Subcutaneous abdominal adipose tissue (tissue), 5 donors: ENCODE measurements at regions not wholly inside any gene's neighbourhood (a gene's known extent, or its start where the extent isn't known, plus 50 kb on each side); places are given as distances from the start of the nearest gene placed in this dataset.

Experiments
- H3K27ac ChIP-seq: one replicate; pipeline ENCODE4 v1.7.0; 2013; ENCODE audit warnings: low read depth, mild to moderate bottlenecking, inconsistent platforms, low read length, moderate library complexity
- H3K27me3 ChIP-seq, 5 donors: one replicate each; pipeline ENCODE4 v1.7.0; 2013; ENCODE audit warnings: low read length in 5 of 5, inconsistent platforms in 1 of 5; ENCODE audit not compliant: control insufficient read depth in 5 of 5, insufficient read depth in 4 of 5
- H3K36me3 ChIP-seq, 5 donors: one replicate each; pipeline ENCODE4 v1.7.0; 2013; ENCODE audit warnings: low read length in 5 of 5; ENCODE audit not compliant: control insufficient read depth in 5 of 5, insufficient read depth in 5 of 5
- H3K4me1 ChIP-seq, 5 donors: one replicate each; pipeline ENCODE4 v1.7.0; 2013; ENCODE audit warnings: low read length in 5 of 5, mild to moderate bottlenecking in 3 of 5, moderate library complexity in 1 of 5; ENCODE audit not compliant: control insufficient read depth in 5 of 5, insufficient read depth in 5 of 5
- H3K4me3 ChIP-seq, 5 donors: one replicate each; pipeline ENCODE4 v1.7.0; 2013; ENCODE audit warnings: low read length in 5 of 5, low read depth in 1 of 5
- H3K9ac ChIP-seq, 5 donors: one replicate each; pipeline ENCODE4 v1.7.0; 2013; ENCODE audit warnings: low read length in 5 of 5, mild to moderate bottlenecking in 4 of 5, moderate library complexity in 3 of 5
- H3K9me3 ChIP-seq, 5 donors: one replicate each; pipeline ENCODE4 v1.7.0; 2013; ENCODE audit warnings: low read length in 5 of 5; ENCODE audit not compliant: control insufficient read depth in 5 of 5
- donor health status: healthy.
- donor health status: healthy.
- donor health status: healthy.
- donor health status: healthy.
- donor health status: healthy.

DNA sequence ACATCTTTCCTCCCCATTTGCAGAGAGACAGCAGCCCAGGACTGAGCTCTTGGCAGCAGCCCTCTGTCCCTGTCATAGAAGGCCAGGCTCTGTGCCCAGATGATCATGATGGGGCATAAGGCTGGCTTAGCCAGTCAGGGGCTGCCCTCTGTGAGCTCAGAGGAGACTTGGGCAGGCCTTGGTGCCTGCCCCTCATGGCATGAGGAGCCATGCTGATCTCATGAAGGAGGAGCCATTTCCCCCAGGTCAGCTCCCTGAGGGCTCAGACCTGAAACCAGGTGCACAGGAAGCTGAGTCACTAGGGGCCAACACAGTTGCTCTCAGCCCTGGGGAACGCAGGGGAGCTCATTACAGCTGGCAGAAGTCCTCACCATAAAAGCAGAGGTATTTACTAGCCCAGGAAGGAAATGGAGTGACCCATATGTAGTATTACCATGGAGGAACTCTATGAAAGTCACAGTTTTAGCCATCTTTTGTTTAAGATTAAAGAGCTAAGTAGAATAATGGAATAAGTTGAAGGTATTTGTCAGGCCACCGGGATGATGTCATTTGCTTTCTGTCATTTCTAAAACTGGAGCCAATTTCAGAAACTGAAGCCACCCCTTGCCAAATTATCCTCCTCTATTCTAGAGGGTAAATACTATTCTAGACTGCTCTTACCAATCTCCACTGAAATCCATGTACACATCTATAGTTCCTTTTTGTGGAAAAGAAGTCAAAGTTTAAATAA, 362.4 kb upstream of the ZNF32 start:
- H3K9ac ChIP-seq = no peak overlapping the region
- peaks cover 5 to 62% (median 44%) of the 10 kb centered on the region in 5 donors for H3K4me1 ChIP-seq
- H3K27ac ChIP-seq = no peak overlapping the region
- no peaks in the 10 kb centered on the region for H3K36me3 ChIP-seq
- no peaks in the 10 kb centered on the region for H3K27me3 ChIP-seq
- H3K9me3 ChIP-seq = no peaks in the 10 kb centered on the region
- H3K4me3 ChIP-seq = no peak overlapping the region

DNA sequence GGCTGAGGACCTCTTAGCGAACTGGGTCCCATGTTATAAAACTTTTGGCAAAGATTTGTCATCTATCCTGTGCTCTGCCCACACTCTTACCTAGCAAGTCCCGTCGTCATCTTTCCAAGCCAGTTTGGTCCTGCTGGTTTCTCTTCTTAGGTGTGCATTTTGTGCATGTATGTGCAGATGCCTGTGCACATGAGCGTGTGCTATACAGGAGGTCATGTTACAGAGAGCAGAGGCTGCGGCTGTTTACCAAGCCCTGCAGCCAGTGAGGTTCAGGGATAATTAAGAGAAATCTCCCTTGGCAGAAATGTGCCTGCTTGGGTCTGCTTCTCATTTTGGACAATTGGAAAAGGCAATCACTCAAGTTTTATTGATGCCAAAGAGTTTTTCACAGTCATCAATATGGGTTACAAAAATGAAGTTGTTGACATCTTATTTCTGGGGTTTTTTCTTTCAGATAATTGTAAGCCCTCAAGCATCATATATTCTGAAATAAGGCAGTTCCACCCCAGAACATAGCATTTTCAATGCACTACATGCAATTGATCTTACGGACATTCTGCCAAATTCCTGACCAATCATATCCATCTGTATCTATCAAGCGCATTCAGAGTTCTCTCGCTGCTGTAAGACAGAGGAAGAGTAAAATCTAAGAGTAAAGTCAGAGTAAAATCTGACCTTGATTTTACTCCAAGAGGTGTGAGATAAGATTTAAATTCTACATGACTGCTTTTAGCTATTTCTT, 361.4 kb upstream of the ZNF32 start:
- Histone ChIP-seq H3K36me3 (no peaks in the 10 kb centered on the region), H3K9me3 (no peaks in the 10 kb centered on the region), H3K27me3 (no peaks in the 10 kb centered on the region), H3K9ac (no peak overlapping the region), H3K27ac (no peak overlapping the region), H3K4me3 (no peak overlapping the region), H3K4me1 (peaks cover 3 to 52% (median 35%) of the 10 kb centered on the region in 5 donors)

DNA sequence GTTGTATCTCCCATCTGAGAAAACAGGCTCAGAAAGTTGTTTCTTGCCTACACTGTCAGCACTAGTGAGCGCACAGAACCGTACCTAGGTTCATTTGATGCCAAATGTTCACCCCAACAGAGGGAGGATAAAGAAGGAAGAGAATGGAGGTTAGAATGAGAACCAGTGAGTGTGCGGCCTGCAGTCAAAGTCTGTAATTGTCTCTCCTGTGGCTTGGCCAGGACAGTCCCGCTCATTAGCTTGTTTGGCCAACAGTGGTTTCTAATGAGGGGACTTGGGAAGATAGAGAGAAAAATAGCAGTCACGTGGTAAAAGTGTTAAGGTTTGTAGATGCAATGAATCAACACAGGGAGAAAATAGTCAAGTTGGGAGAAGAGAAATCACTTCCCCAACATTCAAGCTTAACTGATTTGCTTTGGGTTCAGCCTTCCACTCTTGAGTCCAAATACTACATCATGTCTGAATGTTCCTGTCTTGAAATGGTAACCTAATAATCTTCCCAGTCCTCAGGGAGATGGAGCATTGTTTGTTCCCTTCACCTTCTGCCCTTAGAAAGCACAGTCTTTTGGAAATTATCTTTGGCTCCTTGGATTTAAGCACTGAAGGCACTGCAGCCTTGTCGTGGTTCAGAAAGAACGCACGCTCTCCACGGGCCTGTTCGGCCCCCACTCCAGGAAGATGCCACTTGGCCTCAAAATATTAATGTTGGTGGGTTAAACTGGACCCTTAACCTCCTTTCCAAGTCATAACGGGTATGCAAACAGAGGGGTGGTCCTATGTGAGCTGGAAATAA, 360.4 kb upstream of the ZNF32 start:
- H3K4me3 ChIP-seq = no peak overlapping the region
- H3K9me3 ChIP-seq = no peaks in the 10 kb centered on the region
- H3K36me3 ChIP-seq = no peaks in the 10 kb centered on the region
- H3K4me1 ChIP-seq = peaks cover 3 to 48% (median 29%) of the 10 kb centered on the region in 5 donors
- no peaks in the 10 kb centered on the region for H3K27me3 ChIP-seq
- peak overlapping the region; percentile 51 for H3K27ac ChIP-seq
- no peak overlapping the region for H3K9ac ChIP-seq

DNA sequence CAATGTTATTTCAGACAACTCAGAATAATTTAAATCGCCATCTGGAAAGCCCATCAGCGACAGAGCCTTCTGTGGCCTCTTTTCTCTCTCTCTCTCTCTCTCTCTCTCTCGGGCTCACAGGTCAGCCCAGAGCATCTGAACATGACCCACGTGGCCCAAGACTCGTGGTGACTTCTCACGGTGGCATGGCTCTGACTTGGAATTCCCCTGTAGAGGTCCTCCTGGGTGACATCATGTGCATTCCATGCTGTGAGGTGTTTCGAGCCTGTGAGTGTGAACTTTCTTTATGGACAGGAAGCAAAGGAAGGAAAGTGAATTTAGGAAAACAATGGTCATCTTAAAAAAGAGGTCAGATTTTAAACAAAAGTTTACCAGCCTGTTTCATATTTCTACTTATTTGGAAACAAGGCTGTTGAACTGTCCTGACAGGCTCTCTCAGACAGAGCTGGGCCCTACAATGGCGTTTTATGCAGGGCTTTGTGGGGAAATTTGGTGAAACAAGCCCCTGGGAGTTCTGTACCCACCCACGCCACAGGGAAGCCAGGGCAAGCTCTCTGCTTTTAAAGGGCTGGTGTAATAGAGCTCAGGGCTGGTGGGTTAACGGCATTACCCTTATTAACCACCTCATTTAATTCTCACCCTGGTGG, 359.7 kb upstream of the ZNF32 start:
- Histone ChIP-seq H3K36me3 (no peaks in the 10 kb centered on the region), H3K9me3 (no peaks in the 10 kb centered on the region), H3K4me3 (no peak overlapping the region), H3K27ac (peak overlapping the region; percentile 51), H3K9ac (no peak overlapping the region), H3K27me3 (no peaks in the 10 kb centered on the region), H3K4me1 (peaks cover 3 to 43% (median 28%) of the 10 kb centered on the region in 5 donors)

DNA sequence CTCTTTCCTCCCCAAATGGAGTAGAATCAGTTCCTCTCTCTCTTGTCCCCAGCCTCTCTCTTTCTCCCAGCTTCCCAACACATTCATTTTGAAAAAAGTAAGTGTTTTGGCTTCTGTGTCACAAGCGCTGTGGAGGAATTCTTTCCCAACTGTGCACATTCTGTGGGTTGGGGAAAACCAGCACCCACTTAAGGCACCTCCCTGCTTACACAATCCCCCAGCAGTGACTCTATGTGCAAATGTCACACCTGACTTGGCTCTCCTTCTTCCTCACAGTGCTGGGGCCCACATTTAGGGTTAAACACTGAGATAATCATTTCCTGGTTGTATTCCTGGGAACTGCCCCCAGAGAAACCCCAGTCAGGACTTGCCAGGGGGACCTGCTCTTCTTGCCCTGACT, 358.1 kb upstream of the ZNF32 start:
- no peaks in the 10 kb centered on the region for H3K9me3 ChIP-seq
- H3K27ac ChIP-seq = no peak overlapping the region
- H3K4me1 ChIP-seq = peaks cover 3 to 38% (median 23%) of the 10 kb centered on the region in 5 donors
- no peaks in the 10 kb centered on the region for H3K36me3 ChIP-seq
- H3K9ac ChIP-seq = no peak overlapping the region
- no peak overlapping the region for H3K4me3 ChIP-seq
- no peaks in the 10 kb centered on the region for H3K27me3 ChIP-seq

DNA sequence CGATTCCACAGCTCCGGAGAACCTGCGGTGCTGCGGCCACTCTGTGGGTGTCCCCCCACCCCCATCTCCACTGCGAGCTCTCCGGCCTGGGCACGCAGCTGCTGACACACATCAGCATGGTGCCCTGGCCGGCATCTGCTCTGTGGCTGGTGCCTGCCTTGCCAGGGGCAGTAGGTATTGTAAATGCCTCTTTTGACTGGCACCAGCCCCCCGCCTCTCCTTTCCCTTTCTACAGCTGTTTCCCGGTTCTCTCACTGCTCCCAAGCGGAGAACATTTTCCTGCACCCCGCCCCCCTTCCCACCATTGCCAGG, 357.1 kb upstream of the ZNF32 start:
- Histone ChIP-seq H3K4me1 (peaks cover 3 to 34% (median 18%) of the 10 kb centered on the region in 5 donors), H3K9ac (no peak overlapping the region), H3K27me3 (no peaks in the 10 kb centered on the region), H3K27ac (no peak overlapping the region), H3K9me3 (no peaks in the 10 kb centered on the region), H3K36me3 (no peaks in the 10 kb centered on the region), H3K4me3 (no peak overlapping the region)

DNA sequence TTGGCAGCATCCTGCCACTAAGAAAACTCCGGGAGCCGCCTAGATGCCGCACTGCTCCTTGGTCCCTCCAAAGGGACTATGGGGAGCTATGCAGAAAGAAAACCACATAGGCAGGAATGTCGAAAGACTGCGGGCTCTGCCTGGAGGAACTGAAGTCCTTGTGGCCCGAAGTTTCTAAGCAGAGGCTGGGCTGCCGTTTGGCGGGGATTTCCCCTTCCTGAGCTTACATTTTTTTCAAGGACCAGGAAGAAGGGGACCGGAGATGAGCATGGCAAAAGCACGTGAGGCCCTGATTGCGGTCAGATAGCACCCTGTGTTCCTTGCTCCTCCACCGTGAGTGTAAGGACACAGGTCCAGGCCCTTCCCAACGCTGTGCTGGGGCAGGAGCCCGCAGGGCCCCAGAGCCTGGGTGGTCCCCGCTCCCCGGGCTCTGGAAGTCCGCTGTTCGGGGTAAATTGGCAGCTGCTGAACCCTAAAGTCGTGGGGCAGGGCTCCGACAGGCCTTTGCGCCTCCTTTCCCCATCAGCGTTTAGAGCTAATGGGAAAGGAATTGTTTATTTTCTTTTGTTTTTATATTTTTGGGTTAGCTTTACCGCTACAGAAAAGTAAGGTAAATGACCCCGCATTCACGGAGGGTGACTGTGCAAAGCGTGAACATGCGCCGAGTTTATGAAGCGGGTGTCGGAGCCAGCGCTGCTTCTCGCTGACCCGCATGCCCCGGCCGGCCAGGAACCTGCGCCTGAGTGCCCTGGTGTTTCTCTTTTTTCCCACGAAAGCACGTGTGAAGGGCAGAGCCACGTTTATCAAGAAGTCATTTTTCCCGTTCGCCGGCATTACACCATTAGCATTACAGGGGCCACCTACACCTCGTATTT, 356.5 kb upstream of the ZNF32 start:
- Histone ChIP-seq H3K4me1 (peaks cover 3 to 30% (median 16%) of the 10 kb centered on the region in 5 donors), H3K4me3 (no peak overlapping the region), H3K9me3 (no peaks in the 10 kb centered on the region), H3K27ac (no peak overlapping the region), H3K27me3 (no peaks in the 10 kb centered on the region), H3K9ac (no peak overlapping the region), H3K36me3 (no peaks in the 10 kb centered on the region)

DNA sequence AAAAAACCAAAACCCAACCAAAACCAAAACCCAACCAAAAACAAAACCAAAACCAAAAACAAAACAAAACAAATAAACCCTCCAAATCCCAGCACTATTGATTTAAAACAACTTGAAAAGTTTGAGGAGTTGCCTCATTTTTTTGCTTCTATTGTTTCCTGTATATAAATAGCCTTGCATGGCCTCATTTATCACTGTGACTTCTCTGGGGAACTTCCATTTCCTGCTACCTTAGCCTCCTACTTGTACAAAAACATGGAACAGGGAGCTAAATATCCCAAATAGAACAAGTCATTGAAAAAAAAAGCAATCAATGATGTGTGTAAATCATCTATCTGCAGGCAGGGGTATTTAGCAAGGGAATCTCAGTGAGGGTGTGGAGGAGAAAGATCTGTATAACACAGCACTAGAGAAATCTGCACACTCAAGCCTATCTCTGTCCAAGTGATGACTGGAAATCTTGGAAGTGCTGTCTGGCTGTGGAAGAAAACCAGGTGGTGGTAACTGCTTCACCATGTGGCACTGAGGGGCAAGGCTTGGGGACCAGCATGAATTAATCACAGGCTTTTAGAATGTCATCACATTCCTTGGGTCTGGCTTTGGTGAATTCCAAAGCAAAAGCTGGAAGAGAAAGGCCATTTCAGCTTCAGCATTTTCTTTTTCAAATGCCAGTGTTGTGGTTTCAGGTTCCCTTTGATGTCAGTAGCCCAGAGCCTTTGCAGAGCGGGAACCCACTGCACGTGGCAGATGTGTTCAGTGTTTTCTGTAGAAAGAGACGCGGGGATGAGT, 349.5 kb upstream of the ZNF32 start:
- Histone ChIP-seq H3K9me3 (no peaks in the 10 kb centered on the region), H3K4me1 (peaks cover 3 to 14% (median 9%) of the 10 kb centered on the region in 5 donors), H3K27ac (no peak overlapping the region), H3K27me3 (no peaks in the 10 kb centered on the region), H3K9ac (no peak overlapping the region), H3K4me3 (no peak overlapping the region), H3K36me3 (no peaks in the 10 kb centered on the region)

DNA sequence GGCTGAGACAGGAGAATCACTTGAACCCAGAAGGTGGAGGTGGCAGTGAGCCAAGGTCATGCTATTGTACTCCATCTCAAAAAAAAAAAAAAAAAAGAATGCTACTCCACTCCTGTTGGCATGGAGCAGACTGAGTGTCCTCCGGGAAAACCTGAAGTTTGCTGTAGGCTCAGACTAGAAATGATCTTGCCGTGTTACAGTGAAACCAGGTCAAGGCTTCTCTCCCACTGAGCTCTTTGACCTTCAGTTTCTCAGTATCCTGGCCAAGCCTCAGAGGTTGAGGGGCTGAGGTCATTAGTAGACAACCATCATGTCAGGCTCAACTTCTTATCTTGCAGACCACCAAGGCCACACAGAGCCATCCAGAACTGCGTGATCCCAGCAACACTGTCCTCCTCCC, 348.6 kb upstream of the ZNF32 start:
- H3K9ac ChIP-seq = no peak overlapping the region
- no peaks in the 10 kb centered on the region for H3K9me3 ChIP-seq
- no peak overlapping the region for H3K27ac ChIP-seq
- H3K27me3 ChIP-seq = no peaks in the 10 kb centered on the region
- no peak overlapping the region for H3K4me3 ChIP-seq
- H3K4me1 ChIP-seq = peaks cover 3 to 14% (median 9%) of the 10 kb centered on the region in 5 donors
- no peaks in the 10 kb centered on the region for H3K36me3 ChIP-seq
